IMR-90 (cell line): ENCODE measurements at regions not wholly inside any gene's neighbourhood (a gene's known extent, or its start where the extent isn't known, plus 50 kb on each side); places are given as distances from the start of the nearest gene placed in this dataset.

Experiments
- ATAC-seq: fragments of 200-7000 bp; cut with Tn5 transposase; 2 replicates; pipeline ENCODE4 v1.9.1; 2020; ENCODE audit warnings: low read depth, mild to moderate bottlenecking, moderate library complexity
- BruUV-seq: library from RNA; stranded (reverse); fragments of 400-500 nt; replicated peaks from 2 replicates; lab custom pipeline; 2021; lab: Mats Ljungman, UMichigan
- CTCF ChIA-PET: fragments of 300-600 bp; formaldehyde crosslinking; extraction: SDS; loops from one replicate; lab custom pipeline; 2021; ENCODE audit warnings: antibody characterized with exemption; lab: Yijun Ruan, JAX
- POLR2A ChIA-PET: fragments of 300-600 bp; sonication (Branson Sonifier 250); formaldehyde crosslinking; loops from one replicate; lab custom pipeline; 2022; ENCODE audit warnings: antibody characterized with exemption; ENCODE audit not compliant: unreplicated experiment; lab: Charles Lee
- DNase-seq: peaks from one replicate; pipeline ENCODE4 v3.0.0; 2013
- H2AFZ ChIP-seq: replicated peaks from 2 replicates; pipeline ENCODE3; 2013; ENCODE audit warnings: low read length, mild to moderate bottlenecking; ENCODE audit not compliant: poor library complexity
- H2AK5ac ChIP-seq: 2 replicates; pipeline ENCODE4 v1.6.1; 2013; ENCODE audit warnings: low read depth, low read length, inconsistent platforms
- H2AK9ac ChIP-seq: replicated peaks from 2 replicates; pipeline ENCODE3; 2013; ENCODE audit warnings: mild to moderate bottlenecking, low read depth, low read length, moderate library complexity; ENCODE audit not compliant: poor library complexity
- H2BK120ac ChIP-seq: 2 replicates; pipeline ENCODE4 v1.6.1; 2013; ENCODE audit warnings: low read depth, low read length, inconsistent platforms
- H2BK15ac ChIP-seq: 3 replicates; pipeline ENCODE4 v1.6.1; 2013; ENCODE audit warnings: low read depth, low read length, inconsistent platforms
- H2BK20ac ChIP-seq: 2 replicates; pipeline ENCODE4 v1.6.1; 2013; ENCODE audit warnings: low read depth, mild to moderate bottlenecking, inconsistent platforms, low read length, moderate library complexity
- H2BK5ac ChIP-seq: 2 replicates; pipeline ENCODE4 v1.6.1; 2013; ENCODE audit warnings: mild to moderate bottlenecking, low read depth, low read length, inconsistent platforms; ENCODE audit not compliant: poor library complexity, severe bottlenecking
- H3K14ac ChIP-seq: replicated peaks from 2 replicates; pipeline ENCODE4 v1.6.1; 2013; ENCODE audit warnings: low read depth, low read length, inconsistent platforms
- H3K18ac ChIP-seq: 2 replicates; pipeline ENCODE4 v1.6.1; 2013; ENCODE audit warnings: low read depth, low read length, control low read depth
- H3K23ac ChIP-seq: 2 replicates; pipeline ENCODE4 v1.6.1; 2013; ENCODE audit warnings: low read depth, low read length, inconsistent platforms
- H3K27ac ChIP-seq: 2 replicates; pipeline ENCODE4 v1.5.1; 2013; ENCODE audit warnings: mild to moderate bottlenecking, control low read depth, low read length; ENCODE audit not compliant: insufficient read depth
- H3K27me3 ChIP-seq: 2 replicates; pipeline ENCODE4 v1.6.1; 2013; ENCODE audit warnings: low read length; ENCODE audit not compliant: control insufficient read depth, insufficient read depth
- H3K36me3 ChIP-seq: 2 replicates; pipeline ENCODE4 v1.6.1; 2013; ENCODE audit warnings: low read length, mixed read lengths; ENCODE audit not compliant: control insufficient read depth, insufficient read depth
- H3K4ac ChIP-seq: 2 replicates; pipeline ENCODE4 v1.6.1; 2013; ENCODE audit warnings: low read depth, low read length, inconsistent platforms
- H3K4me1 ChIP-seq: 2 replicates; pipeline ENCODE4 v1.6.1; 2013; ENCODE audit warnings: low read length, mixed read lengths; ENCODE audit not compliant: control insufficient read depth, insufficient read depth
- H3K4me2 ChIP-seq: 2 replicates; pipeline ENCODE4 v1.6.1; 2013; ENCODE audit warnings: low read depth, mild to moderate bottlenecking, control low read depth, low read length, moderate library complexity
- H3K4me3 ChIP-seq: 2 replicates; pipeline ENCODE4 v1.5.1; 2013; ENCODE audit warnings: low read depth, mild to moderate bottlenecking, control low read depth, low read length, moderate library complexity; ENCODE audit not compliant: insufficient read depth
- H3K56ac ChIP-seq: 2 replicates; pipeline ENCODE4 v1.6.1; 2013; ENCODE audit warnings: low read length, inconsistent platforms; ENCODE audit not compliant: insufficient read depth; ENCODE audit errors: extremely low read depth
- H3K79me1 ChIP-seq, 2 experiments: 2 replicates each; pipeline ENCODE4 v1.6.1; 2013; ENCODE audit warnings: low read length in 2 of 2, inconsistent platforms in 1 of 2, low read depth in 1 of 2
- H3K9ac ChIP-seq: 2 replicates; pipeline ENCODE4 v1.6.1; 2013; ENCODE audit warnings: low read depth, low read length, control low read depth
- H3K9me1 ChIP-seq: 2 replicates; pipeline ENCODE4 v1.6.1; 2013; ENCODE audit warnings: low read length, inconsistent platforms; ENCODE audit not compliant: insufficient read depth
- H3K9me3 ChIP-seq: 2 replicates; pipeline ENCODE4 v1.6.1; 2013; ENCODE audit warnings: low read length; ENCODE audit not compliant: control insufficient read depth, insufficient read depth
- H4K20me1 ChIP-seq: 2 replicates; pipeline ENCODE4 v1.6.1; 2013; ENCODE audit warnings: low read length, inconsistent platforms; ENCODE audit not compliant: insufficient read depth
- H4K5ac ChIP-seq: 2 replicates; pipeline ENCODE4 v1.6.1; 2013; ENCODE audit warnings: mild to moderate bottlenecking, low read depth, low read length, control low read depth
- H4K8ac ChIP-seq, 2 experiments: 2 replicates each; pipeline ENCODE4 v1.6.1; 2013; ENCODE audit warnings: low read depth in 2 of 2, low read length in 2 of 2, control low read depth in 1 of 2, inconsistent platforms in 1 of 2
- H4K91ac ChIP-seq: 2 replicates; pipeline ENCODE4 v1.6.1; 2013; ENCODE audit warnings: low read depth, low read length, inconsistent platforms; ENCODE audit not compliant: insufficient read depth
- BHLHE40 ChIP-seq: fragments of 150-350 bp; IDR thresholded peaks from 2 replicates; pipeline ENCODE4 v1.6.1; 2016; ENCODE audit warnings: mild to moderate bottlenecking, low read depth, low read length
- CEBPB ChIP-seq: IDR thresholded peaks from 2 replicates; pipeline ENCODE4 v1.6.1; 2012; ENCODE audit warnings: low read depth, low read length, improper control_type of control experiment
- CHD1 ChIP-seq: IDR thresholded peaks from 2 replicates; pipeline ENCODE4 v1.6.1; 2012; ENCODE audit warnings: low read depth, low read length, improper control_type of control experiment
- FOS ChIP-seq: fragments of 150-350 bp; IDR thresholded peaks from 2 replicates; pipeline ENCODE4 v1.6.1; 2016; ENCODE audit warnings: low read depth, low read length
- MAFK ChIP-seq: IDR thresholded peaks from 2 replicates; pipeline ENCODE4 v1.6.1; 2012; ENCODE audit warnings: low read depth, low read length, improper control_type of control experiment
- MAZ ChIP-seq: IDR thresholded peaks from 2 replicates; pipeline ENCODE4 v1.6.1; 2012; ENCODE audit warnings: low read depth, mild to moderate bottlenecking, low read length, improper control_type of control experiment, moderate library complexity, borderline replicate concordance
- MXI1 ChIP-seq: IDR thresholded peaks from 2 replicates; pipeline ENCODE4 v1.6.1; 2012; ENCODE audit warnings: low read depth, mild to moderate bottlenecking, low read length, moderate library complexity, borderline replicate concordance
- NFE2L2 ChIP-seq: fragments of 150-350 bp; IDR thresholded peaks from 2 replicates; pipeline ENCODE4 v1.6.1; 2016; ENCODE audit warnings: low read depth, mild to moderate bottlenecking, low read length
- POLR2A ChIP-seq: IDR thresholded peaks from 2 replicates; pipeline ENCODE4 v1.6.1; 2012; ENCODE audit warnings: mild to moderate bottlenecking, low read depth, low read length
- RAD21 ChIP-seq: IDR thresholded peaks from 2 replicates; pipeline ENCODE4 v1.6.1; 2012; ENCODE audit warnings: low read length, improper control_type of control experiment
- RCOR1 ChIP-seq: IDR thresholded peaks from 2 replicates; pipeline ENCODE4 v1.6.1; 2012; ENCODE audit warnings: mild to moderate bottlenecking, low read length, improper control_type of control experiment; ENCODE audit not compliant: insufficient replicate concordance
- RFX5 ChIP-seq: IDR thresholded peaks from 2 replicates; pipeline ENCODE4 v1.8.0; 2012; ENCODE audit warnings: low read depth, mild to moderate bottlenecking, low read length, moderate library complexity
- SMC3 ChIP-seq: fragments of 150-350 bp; IDR thresholded peaks from 2 replicates; pipeline ENCODE4 v1.6.1; 2016; ENCODE audit warnings: low read depth, mild to moderate bottlenecking, antibody characterized with exemption, low read length, moderate library complexity
- WGBS, 2 experiments: methylation state at CpG; one replicate each; pipeline versions ENCODE4 v1.1.5 to v1.1.7; 2013; ENCODE audit warnings: missing lambda C conversion rate in 2 of 2; ENCODE audit not compliant: insufficient read length in 1 of 2; ENCODE audit errors: extremely low coverage in 2 of 2; 5-methylcytosine and 5-hydroxymethylcytosine counted together
- dilution Hi-C: fragments of 300-500 bp; cut with HindIII; formaldehyde crosslinking; loops from one replicate; pipeline ENCODE4 v1.14.3; 2018; ENCODE audit warnings: low sequenced_read_pairs; ENCODE audit not compliant: unreplicated experiment
- in situ Hi-C: fragments of 300-500 bp; cut with MboI; formaldehyde crosslinking; loops from 3 replicates; pipeline ENCODE4 v1.14.3; 2019; ENCODE audit warnings: low sequenced_read_pairs, inconsistent platforms, mixed read lengths
- intact Hi-C: fragments of 100-400 bp; cut with micrococcal nuclease; formaldehyde crosslinking; loops from 2 replicates; pipeline ENCODE4 v1.10.0; 2022
- TF ChIP-seq, protein P1 (sequence below): fragments of 150-350 bp; IDR thresholded peaks from 2 replicates; pipeline ENCODE4 v1.6.1; 2017; ENCODE audit warnings: mild to moderate bottlenecking, antibody characterized with exemption, low read length, low read depth
- TF ChIP-seq, protein P2 (sequence below): conservative IDR thresholded peaks from 2 replicates; pipeline ENCODE4 v1.5.1; 2012; ENCODE audit warnings: mild to moderate bottlenecking, low read depth, low read length, improper control_type of control experiment
- TF ChIP-seq, protein P3 (sequence below): fragments of 150-350 bp; IDR thresholded peaks from 2 replicates; pipeline ENCODE4 v1.6.1; 2016; ENCODE audit warnings: low read depth, mild to moderate bottlenecking, low read length, moderate library complexity, borderline replicate concordance

DNA sequence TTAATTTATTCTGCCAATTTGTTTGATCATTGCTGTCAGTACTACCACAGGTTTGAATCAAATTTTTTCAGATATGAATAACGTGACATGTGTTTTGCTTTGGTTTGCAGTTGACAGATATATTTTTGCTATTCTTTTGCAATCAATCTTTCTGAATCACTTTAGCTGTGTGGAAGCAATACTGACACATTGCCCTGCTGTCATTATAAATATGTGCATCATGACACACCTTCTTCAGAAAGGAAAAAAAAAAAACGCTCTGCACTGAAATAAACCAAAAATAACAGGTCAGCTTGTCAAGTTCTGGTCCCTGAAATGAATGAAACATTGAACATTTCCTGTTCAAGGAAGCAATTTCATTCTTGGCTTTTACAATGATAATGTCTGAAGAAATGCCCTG is 93.8 kb upstream of the FAM13C start:
- H4K20me1 ChIP-seq = no peaks in the 10 kb centered on the region
- no peak overlapping the region for H2BK20ac ChIP-seq
- CTCF ChIA-PET = no interaction called here
- H3K36me3 ChIP-seq = no peaks in the 10 kb centered on the region
- no peak overlapping the region for H2AK5ac ChIP-seq
- no peak overlapping the region for H3K56ac ChIP-seq
- H2AFZ ChIP-seq = no peak overlapping the region
- POLR2A ChIA-PET = no interaction called here
- no peak overlapping the region for H3K9ac ChIP-seq
- no peak overlapping the region for H3K4me2 ChIP-seq
- no TSS peak for BruUV-seq
- peaks cover 4% of the 10 kb centered on the region for H3K27me3 ChIP-seq
- dilution Hi-C loops (no loop called here), in situ Hi-C loops (no loop called here), intact Hi-C loops (no loop called here)
- no peak overlapping the region for H4K91ac ChIP-seq
- no peak overlapping the region for H3K4me3 ChIP-seq
- no peak overlapping the region for H4K8ac ChIP-seq
- H3K4ac ChIP-seq = no peak overlapping the region
- no peaks in the 10 kb centered on the region for H3K9me1 ChIP-seq
- H3K23ac ChIP-seq = no peak overlapping the region
- H2BK15ac ChIP-seq = no peak overlapping the region
- H4K5ac ChIP-seq = no peak overlapping the region
- DNase-seq (no peak), ATAC-seq (no peak)
- no CpG with 5 or more reads among the region's 2 CpGs for WGBS, 2 experiments
- H3K18ac ChIP-seq = no peak overlapping the region
- TF ChIP-seq RAD21 = no peak
- TF ChIP-seq POLR2A = no peak
- no peak for TF ChIP-seq MAZ
- TF ChIP-seq RCOR1 = no peak
- no peak for TF ChIP-seq NFE2L2
- TF ChIP-seq, protein P1, sequence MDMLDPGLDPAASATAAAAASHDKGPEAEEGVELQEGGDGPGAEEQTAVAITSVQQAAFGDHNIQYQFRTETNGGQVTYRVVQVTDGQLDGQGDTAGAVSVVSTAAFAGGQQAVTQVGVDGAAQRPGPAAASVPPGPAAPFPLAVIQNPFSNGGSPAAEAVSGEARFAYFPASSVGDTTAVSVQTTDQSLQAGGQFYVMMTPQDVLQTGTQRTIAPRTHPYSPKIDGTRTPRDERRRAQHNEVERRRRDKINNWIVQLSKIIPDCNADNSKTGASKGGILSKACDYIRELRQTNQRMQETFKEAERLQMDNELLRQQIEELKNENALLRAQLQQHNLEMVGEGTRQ = no peak
- TF ChIP-seq CEBPB = no peak
- TF ChIP-seq FOS = no peak
- no peak for TF ChIP-seq CHD1
- no peak for TF ChIP-seq BHLHE40
- TF ChIP-seq, protein P2, sequence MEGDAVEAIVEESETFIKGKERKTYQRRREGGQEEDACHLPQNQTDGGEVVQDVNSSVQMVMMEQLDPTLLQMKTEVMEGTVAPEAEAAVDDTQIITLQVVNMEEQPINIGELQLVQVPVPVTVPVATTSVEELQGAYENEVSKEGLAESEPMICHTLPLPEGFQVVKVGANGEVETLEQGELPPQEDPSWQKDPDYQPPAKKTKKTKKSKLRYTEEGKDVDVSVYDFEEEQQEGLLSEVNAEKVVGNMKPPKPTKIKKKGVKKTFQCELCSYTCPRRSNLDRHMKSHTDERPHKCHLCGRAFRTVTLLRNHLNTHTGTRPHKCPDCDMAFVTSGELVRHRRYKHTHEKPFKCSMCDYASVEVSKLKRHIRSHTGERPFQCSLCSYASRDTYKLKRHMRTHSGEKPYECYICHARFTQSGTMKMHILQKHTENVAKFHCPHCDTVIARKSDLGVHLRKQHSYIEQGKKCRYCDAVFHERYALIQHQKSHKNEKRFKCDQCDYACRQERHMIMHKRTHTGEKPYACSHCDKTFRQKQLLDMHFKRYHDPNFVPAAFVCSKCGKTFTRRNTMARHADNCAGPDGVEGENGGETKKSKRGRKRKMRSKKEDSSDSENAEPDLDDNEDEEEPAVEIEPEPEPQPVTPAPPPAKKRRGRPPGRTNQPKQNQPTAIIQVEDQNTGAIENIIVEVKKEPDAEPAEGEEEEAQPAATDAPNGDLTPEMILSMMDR = no peak
- no peak for TF ChIP-seq RFX5
- TF ChIP-seq SMC3 = no peak
- TF ChIP-seq MAFK = no peak
- TF ChIP-seq, protein P3, sequence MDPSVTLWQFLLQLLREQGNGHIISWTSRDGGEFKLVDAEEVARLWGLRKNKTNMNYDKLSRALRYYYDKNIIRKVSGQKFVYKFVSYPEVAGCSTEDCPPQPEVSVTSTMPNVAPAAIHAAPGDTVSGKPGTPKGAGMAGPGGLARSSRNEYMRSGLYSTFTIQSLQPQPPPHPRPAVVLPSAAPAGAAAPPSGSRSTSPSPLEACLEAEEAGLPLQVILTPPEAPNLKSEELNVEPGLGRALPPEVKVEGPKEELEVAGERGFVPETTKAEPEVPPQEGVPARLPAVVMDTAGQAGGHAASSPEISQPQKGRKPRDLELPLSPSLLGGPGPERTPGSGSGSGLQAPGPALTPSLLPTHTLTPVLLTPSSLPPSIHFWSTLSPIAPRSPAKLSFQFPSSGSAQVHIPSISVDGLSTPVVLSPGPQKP = no peak
- no peak for TF ChIP-seq MXI1
- no peak overlapping the region for H2BK120ac ChIP-seq
- H3K79me1 ChIP-seq = no peaks in the 10 kb centered on the region
- no peak overlapping the region for H2BK5ac ChIP-seq
- no peak overlapping the region for H3K14ac ChIP-seq
- H3K27ac ChIP-seq = no peak overlapping the region
- no peaks in the 10 kb centered on the region for H3K9me3 ChIP-seq
- H3K4me1 ChIP-seq = no peaks in the 10 kb centered on the region
- no peak overlapping the region for H2AK9ac ChIP-seq
